Fibroblast of lung (primary cell): ENCODE measurements at regions not wholly inside any gene's neighbourhood (a gene's known extent, or its start where the extent isn't known, plus 50 kb on each side); places are given as distances from the start of the nearest gene placed in this dataset.

Experiments used
- DNase-seq, 2 donors: peaks; one replicate each; pipeline versions ENCODE4 v3.0.0 to v3.0.0-alpha.2; 2010; ENCODE audit warnings: low read depth in 2 of 2
- H2AFZ ChIP-seq: 2 replicates; pipeline ENCODE4 v1.5.1; 2012; ENCODE audit warnings: low read length, control low read depth, inconsistent platforms
- H3K27ac ChIP-seq: 2 replicates; pipeline ENCODE4 v1.5.1; 2011; ENCODE audit warnings: low read length, control low read depth; ENCODE audit not compliant: insufficient read depth
- H3K27me3 ChIP-seq: 2 replicates; pipeline ENCODE4 v1.5.1; 2011; ENCODE audit warnings: mild to moderate bottlenecking, low read length; ENCODE audit not compliant: control insufficient read depth, insufficient read depth
- H3K36me3 ChIP-seq: 2 replicates; pipeline ENCODE4 v1.5.1; 2011; ENCODE audit warnings: low read length; ENCODE audit not compliant: control insufficient read depth, insufficient read depth
- H3K4me1 ChIP-seq: 2 replicates; pipeline ENCODE4 v1.5.1; 2011; ENCODE audit warnings: low read length; ENCODE audit not compliant: control insufficient read depth, insufficient read depth; ENCODE audit errors: extremely low read depth
- H3K4me2 ChIP-seq: 2 replicates; pipeline ENCODE4 v1.5.1; 2011; ENCODE audit warnings: low read length, control low read depth; ENCODE audit not compliant: insufficient read depth; ENCODE audit errors: extremely low read depth
- H3K4me3 ChIP-seq, 4 experiments: fragments of 200-600 bp in 1 of 4; sonication (generic) in 1 of 4; replicated peaks in 1 of 4; 2 replicates each; pipeline ENCODE4 v1.5.1; 2011 to 2016; ENCODE audit warnings: low read length in 4 of 4, low read depth in 3 of 4, mild to moderate bottlenecking in 3 of 4, control low read depth in 2 of 4, inconsistent platforms in 1 of 4, mixed read lengths in 1 of 4; ENCODE audit not compliant: insufficient read depth in 1 of 4; ENCODE audit errors: control extremely low read depth in 1 of 4
- H3K79me2 ChIP-seq: 2 replicates; pipeline ENCODE4 v1.5.1; 2012; ENCODE audit warnings: mild to moderate bottlenecking, low read length, inconsistent platforms; ENCODE audit not compliant: control insufficient read depth, insufficient read depth
- H3K9ac ChIP-seq: 2 replicates; pipeline ENCODE4 v1.5.1; 2011; ENCODE audit warnings: mild to moderate bottlenecking, low read length, control low read depth; ENCODE audit not compliant: insufficient read depth
- H3K9me3 ChIP-seq: 2 replicates; pipeline ENCODE4 v1.5.1; 2012; ENCODE audit warnings: low read depth, low read length; ENCODE audit not compliant: control insufficient read depth, insufficient read depth
- H4K20me1 ChIP-seq: 2 replicates; pipeline ENCODE4 v1.5.1; 2011; ENCODE audit warnings: low read length; ENCODE audit not compliant: control insufficient read depth, insufficient read depth; ENCODE audit errors: extremely low read depth
- EZH2 ChIP-seq: IDR thresholded peaks from 2 replicates; pipeline ENCODE4 v1.5.1; 2012; ENCODE audit warnings: low read length, control low read depth, mild to moderate bottlenecking; ENCODE audit errors: missing control alignments
- TF ChIP-seq, protein P1 (sequence below), 2 donors: IDR thresholded peaks in 1 of 2; conservative IDR thresholded peaks in 1 of 2; 1 replicate in 1 of 2; 2 replicates in 1 of 2; pipeline ENCODE4 v1.5.1; 2011 to 2012; ENCODE audit warnings: low read length in 2 of 2, control low read depth in 1 of 2, inconsistent platforms in 1 of 2, low read depth in 1 of 2, mild to moderate bottlenecking in 1 of 2

DNA sequence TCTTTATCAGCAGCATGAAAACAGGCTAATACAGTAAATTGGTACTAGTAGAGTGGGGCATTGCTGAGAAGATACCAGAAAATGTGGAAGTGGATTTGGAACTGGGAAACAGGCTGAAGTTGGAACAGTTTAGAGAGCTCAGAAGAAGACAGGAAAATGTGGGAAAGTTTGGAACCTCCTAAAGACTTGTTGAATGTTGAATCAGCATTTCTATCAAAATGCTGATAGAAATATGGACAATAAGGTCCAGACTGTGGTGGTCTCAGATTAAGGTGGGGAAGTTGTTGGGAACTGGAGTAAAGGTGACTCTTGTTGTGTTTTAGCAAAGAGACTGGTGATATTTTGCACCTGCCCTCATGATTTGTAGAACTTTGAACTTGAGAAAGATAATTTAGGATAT lies 231.2 kb upstream of the KCND2 start:
- Histone ChIP-seq H3K79me2 (no peaks in the 10 kb centered on the region), H3K4me3 (no peak overlapping the region), H3K36me3 (no peaks in the 10 kb centered on the region), H3K4me2 (no peak overlapping the region), H3K27ac (no peak overlapping the region), H3K9ac (no peak overlapping the region), H3K4me1 (no peaks in the 10 kb centered on the region), H4K20me1 (no peaks in the 10 kb centered on the region), H3K27me3 (no peaks in the 10 kb centered on the region), H3K9me3 (no peaks in the 10 kb centered on the region), H2AFZ (no peak overlapping the region)
- DNase-seq: no peak
- TF ChIP-seq EZH2: no peak
- TF ChIP-seq, protein P1, sequence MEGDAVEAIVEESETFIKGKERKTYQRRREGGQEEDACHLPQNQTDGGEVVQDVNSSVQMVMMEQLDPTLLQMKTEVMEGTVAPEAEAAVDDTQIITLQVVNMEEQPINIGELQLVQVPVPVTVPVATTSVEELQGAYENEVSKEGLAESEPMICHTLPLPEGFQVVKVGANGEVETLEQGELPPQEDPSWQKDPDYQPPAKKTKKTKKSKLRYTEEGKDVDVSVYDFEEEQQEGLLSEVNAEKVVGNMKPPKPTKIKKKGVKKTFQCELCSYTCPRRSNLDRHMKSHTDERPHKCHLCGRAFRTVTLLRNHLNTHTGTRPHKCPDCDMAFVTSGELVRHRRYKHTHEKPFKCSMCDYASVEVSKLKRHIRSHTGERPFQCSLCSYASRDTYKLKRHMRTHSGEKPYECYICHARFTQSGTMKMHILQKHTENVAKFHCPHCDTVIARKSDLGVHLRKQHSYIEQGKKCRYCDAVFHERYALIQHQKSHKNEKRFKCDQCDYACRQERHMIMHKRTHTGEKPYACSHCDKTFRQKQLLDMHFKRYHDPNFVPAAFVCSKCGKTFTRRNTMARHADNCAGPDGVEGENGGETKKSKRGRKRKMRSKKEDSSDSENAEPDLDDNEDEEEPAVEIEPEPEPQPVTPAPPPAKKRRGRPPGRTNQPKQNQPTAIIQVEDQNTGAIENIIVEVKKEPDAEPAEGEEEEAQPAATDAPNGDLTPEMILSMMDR (conservative IDR thresholded peaks at IDR 0.05 in 1 of 2, IDR thresholded peaks at IDR 0.05 in 1 of 2; ENCODE audit: low read depth in 1 of 2, low read length in 2 of 2): no peak

DNA sequence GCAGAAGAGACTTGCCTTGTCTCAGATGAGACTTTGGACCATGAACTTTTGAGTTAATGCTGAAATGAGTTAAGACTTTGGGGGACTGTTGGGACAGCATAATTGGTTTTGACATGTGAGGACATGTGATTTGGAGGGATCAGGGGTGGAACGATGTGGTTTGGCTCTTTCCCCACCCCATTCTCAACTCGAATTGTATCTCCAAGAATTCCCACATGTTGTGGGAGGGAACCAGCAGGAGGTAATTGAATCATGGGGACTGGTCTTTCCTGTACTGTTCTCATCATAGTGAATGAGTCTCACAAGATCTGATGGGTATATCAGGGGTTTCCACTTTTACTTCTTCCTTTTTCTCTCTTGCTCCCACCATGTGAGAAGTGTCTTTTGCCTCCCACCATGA lies 229.7 kb upstream of the KCND2 start:
- peak in 1 of 2 donors; percentile 41 for DNase-seq
- H2AFZ ChIP-seq: no peak overlapping the region
- H3K36me3 ChIP-seq: no peaks in the 10 kb centered on the region
- H3K79me2 ChIP-seq: no peaks in the 10 kb centered on the region
- H3K4me2 ChIP-seq: no peak overlapping the region
- TF ChIP-seq EZH2: no peak
- TF ChIP-seq, protein P1 (conservative IDR thresholded peaks at IDR 0.05 in 1 of 2, IDR thresholded peaks at IDR 0.05 in 1 of 2; ENCODE audit: low read depth in 1 of 2, low read length in 2 of 2): no peak
- no peak overlapping the region for H3K4me3 ChIP-seq
- no peak overlapping the region for H3K27ac ChIP-seq
- H3K4me1 ChIP-seq: no peaks in the 10 kb centered on the region
- no peaks in the 10 kb centered on the region for H4K20me1 ChIP-seq
- no peaks in the 10 kb centered on the region for H3K27me3 ChIP-seq
- H3K9me3 ChIP-seq: no peaks in the 10 kb centered on the region
- no peak overlapping the region for H3K9ac ChIP-seq

DNA sequence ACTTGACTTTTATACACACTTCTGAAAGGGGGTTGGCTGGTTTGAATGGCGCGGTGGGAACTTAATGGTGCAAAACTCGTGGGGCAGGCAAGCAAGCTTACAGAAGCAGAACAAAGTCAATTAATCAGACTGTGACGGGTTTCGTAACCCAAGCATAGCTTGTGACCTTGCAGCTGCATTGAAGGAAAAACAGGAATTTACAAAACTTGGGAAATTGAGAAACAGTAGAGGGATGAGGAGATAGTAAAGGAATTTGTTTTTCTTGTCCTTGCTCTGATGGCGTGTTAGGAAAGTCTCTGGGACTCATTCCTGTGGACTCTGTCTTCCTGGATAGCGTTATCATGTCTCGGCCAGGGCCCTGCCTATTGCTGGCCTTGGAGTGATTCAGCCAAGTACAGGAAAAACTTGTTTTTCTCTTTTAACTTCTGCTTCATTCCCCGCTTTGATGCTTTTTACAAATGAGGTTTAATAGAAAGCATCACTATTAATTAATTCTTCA lies 220.0 kb upstream of the KCND2 start:
- TF ChIP-seq EZH2: no peak
- TF ChIP-seq, protein P1 (conservative IDR thresholded peaks at IDR 0.05 in 1 of 2, IDR thresholded peaks at IDR 0.05 in 1 of 2; ENCODE audit: low read depth in 1 of 2, low read length in 2 of 2): no peak
- Histone ChIP-seq H3K36me3 (no peaks in the 10 kb centered on the region), H3K4me2 (no peak overlapping the region), H3K4me1 (peaks cover 11% of the 10 kb centered on the region), H3K9ac (no peak overlapping the region), H3K9me3 (no peaks in the 10 kb centered on the region), H3K27me3 (no peaks in the 10 kb centered on the region), H3K79me2 (no peaks in the 10 kb centered on the region), H4K20me1 (no peaks in the 10 kb centered on the region), H2AFZ (no peak overlapping the region), H3K4me3 (no peak overlapping the region), H3K27ac (peak overlapping the region; percentile 71)
- DNase-seq: peak; percentile 93 to 100
